DND-41 (cell line): ENCODE measurements at regions not wholly inside any gene's neighbourhood (a gene's known extent, or its start where the extent isn't known, plus 50 kb on each side); places are given as distances from the start of the nearest gene placed in this dataset.

ENCODE experiments used
- ATAC-seq: fragments of 200-7000 bp; cut with Tn5 transposase; 3 replicates; pipeline ENCODE4 v1.9.1; 2021; ENCODE audit warnings: low read depth; ENCODE audit not compliant: insufficient read depth
- DNase-seq: peaks from one replicate; pipeline ENCODE4 v3.0.0-alpha.2; 2020
- H2AFZ ChIP-seq: 2 replicates; pipeline ENCODE4 v1.6.0; 2012; ENCODE audit warnings: low read depth, low read length
- H3K27ac ChIP-seq: 2 replicates; pipeline ENCODE4 v1.5.1; 2012; ENCODE audit warnings: low read length, inconsistent platforms
- H3K27me3 ChIP-seq: fragments of 200-600 bp; sonication (generic); 2 replicates; pipeline ENCODE4 v1.6.0; 2012; ENCODE audit warnings: low read length, mild to moderate bottlenecking, inconsistent platforms; ENCODE audit not compliant: insufficient read depth, poor library complexity
- H3K36me3 ChIP-seq: 2 replicates; pipeline ENCODE4 v1.5.1; 2012; ENCODE audit warnings: low read length, inconsistent platforms; ENCODE audit not compliant: insufficient read depth
- H3K4me1 ChIP-seq: 2 replicates; pipeline ENCODE4 v1.5.1; 2012; ENCODE audit warnings: mild to moderate bottlenecking, low read length; ENCODE audit not compliant: insufficient read depth
- H3K4me2 ChIP-seq: 2 replicates; pipeline ENCODE4 v1.6.0; 2012; ENCODE audit warnings: mild to moderate bottlenecking, moderate library complexity, low read length, inconsistent platforms; ENCODE audit not compliant: insufficient read depth
- H3K4me3 ChIP-seq, 2 experiments: fragments of 200-600 bp in 1 of 2; shearing (Covaris generic) in 1 of 2; 2 replicates each; pipeline ENCODE4 v1.5.1; 2012 to 2016; ENCODE audit warnings: inconsistent platforms in 2 of 2, low read length in 2 of 2, mild to moderate bottlenecking in 2 of 2, low read depth in 1 of 2, moderate library complexity in 1 of 2
- H3K79me2 ChIP-seq: 2 replicates; pipeline ENCODE4 v1.6.0; 2012; ENCODE audit warnings: low read length, inconsistent platforms; ENCODE audit not compliant: insufficient read depth
- H3K9ac ChIP-seq: 2 replicates; pipeline ENCODE4 v1.6.0; 2012; ENCODE audit warnings: low read depth, mild to moderate bottlenecking, inconsistent platforms, low read length, moderate library complexity
- H3K9me3 ChIP-seq: 2 replicates; pipeline ENCODE4 v1.5.1; 2012; ENCODE audit warnings: low read length, moderate library complexity, mild to moderate bottlenecking, inconsistent platforms; ENCODE audit not compliant: insufficient read depth, severe bottlenecking
- H4K20me1 ChIP-seq: 2 replicates; pipeline ENCODE4 v1.6.0; 2012; ENCODE audit warnings: low read length; ENCODE audit not compliant: insufficient read depth
- EZH2 ChIP-seq: IDR thresholded peaks from 3 replicates; pipeline ENCODE4 v1.6.1; 2012; ENCODE audit warnings: borderline replicate concordance, low read depth, mild to moderate bottlenecking, moderate library complexity, low read length, inconsistent platforms; ENCODE audit not compliant: severe bottlenecking
- TF ChIP-seq, protein P1 (sequence below): IDR thresholded peaks from 2 replicates; pipeline ENCODE4 v1.5.1; 2012; ENCODE audit warnings: borderline replicate concordance, low read length, moderate library complexity, mild to moderate bottlenecking; ENCODE audit not compliant: poor library complexity, severe bottlenecking; ENCODE audit errors: extremely low read depth

DNA sequence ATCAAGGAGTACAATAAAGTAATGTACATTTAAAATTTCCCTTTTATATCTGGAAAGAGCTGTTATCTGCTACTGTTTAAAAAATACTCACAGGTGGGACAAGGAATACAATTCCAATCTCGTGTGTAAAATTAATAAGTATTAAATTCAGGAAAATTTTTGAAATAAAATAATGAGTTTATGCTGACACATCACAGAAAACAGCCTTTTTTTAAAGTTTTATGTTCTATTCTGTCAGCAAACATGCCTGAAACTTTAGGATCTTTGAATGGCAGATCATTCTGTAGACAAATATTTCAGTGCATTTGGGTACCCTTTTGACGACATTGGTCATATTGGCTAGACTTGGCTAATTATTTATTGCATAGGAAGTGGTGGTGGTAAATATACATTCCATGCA lies 254.4 kb upstream of the ETAA1 start:
- H3K9ac ChIP-seq = no peak overlapping the region
- H3K9me3 ChIP-seq = no peaks in the 10 kb centered on the region
- H3K27ac ChIP-seq = no peak overlapping the region
- no peaks in the 10 kb centered on the region for H3K4me1 ChIP-seq
- no peaks in the 10 kb centered on the region for H3K27me3 ChIP-seq
- no peaks in the 10 kb centered on the region for H3K36me3 ChIP-seq
- H2AFZ ChIP-seq = no peak overlapping the region
- no peak overlapping the region for H3K4me3 ChIP-seq
- no peaks in the 10 kb centered on the region for H3K79me2 ChIP-seq
- H3K4me2 ChIP-seq = no peak overlapping the region
- no peak for DNase-seq
- no peak for ATAC-seq
- H4K20me1 ChIP-seq = no peaks in the 10 kb centered on the region
- TF ChIP-seq, protein P1, sequence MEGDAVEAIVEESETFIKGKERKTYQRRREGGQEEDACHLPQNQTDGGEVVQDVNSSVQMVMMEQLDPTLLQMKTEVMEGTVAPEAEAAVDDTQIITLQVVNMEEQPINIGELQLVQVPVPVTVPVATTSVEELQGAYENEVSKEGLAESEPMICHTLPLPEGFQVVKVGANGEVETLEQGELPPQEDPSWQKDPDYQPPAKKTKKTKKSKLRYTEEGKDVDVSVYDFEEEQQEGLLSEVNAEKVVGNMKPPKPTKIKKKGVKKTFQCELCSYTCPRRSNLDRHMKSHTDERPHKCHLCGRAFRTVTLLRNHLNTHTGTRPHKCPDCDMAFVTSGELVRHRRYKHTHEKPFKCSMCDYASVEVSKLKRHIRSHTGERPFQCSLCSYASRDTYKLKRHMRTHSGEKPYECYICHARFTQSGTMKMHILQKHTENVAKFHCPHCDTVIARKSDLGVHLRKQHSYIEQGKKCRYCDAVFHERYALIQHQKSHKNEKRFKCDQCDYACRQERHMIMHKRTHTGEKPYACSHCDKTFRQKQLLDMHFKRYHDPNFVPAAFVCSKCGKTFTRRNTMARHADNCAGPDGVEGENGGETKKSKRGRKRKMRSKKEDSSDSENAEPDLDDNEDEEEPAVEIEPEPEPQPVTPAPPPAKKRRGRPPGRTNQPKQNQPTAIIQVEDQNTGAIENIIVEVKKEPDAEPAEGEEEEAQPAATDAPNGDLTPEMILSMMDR = no peak
- no peak for TF ChIP-seq EZH2

DNA sequence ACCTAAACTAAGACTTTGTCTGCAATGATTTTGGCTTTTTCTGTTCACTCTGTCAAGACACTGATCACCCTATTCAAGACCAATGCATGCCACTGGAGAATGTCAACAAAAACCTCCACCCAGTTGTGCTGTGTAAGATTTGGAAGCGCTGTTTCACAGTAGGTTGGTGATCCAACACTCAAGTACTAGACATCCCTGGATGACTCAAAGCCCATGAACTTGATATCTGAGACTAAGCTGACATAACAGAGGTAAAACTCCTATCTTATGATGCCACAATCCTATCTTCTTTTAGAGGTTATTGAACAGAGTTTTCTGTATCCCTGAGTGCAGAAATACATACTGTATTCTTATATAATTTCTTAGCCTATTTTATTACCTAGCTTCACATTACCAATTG lies 251.3 kb upstream of the ETAA1 start:
- Histone ChIP-seq H3K9me3 (no peaks in the 10 kb centered on the region), H3K27me3 (no peaks in the 10 kb centered on the region), H3K79me2 (no peaks in the 10 kb centered on the region), H4K20me1 (no peaks in the 10 kb centered on the region), H3K9ac (no peak overlapping the region), H3K27ac (no peak overlapping the region), H3K36me3 (no peaks in the 10 kb centered on the region), H3K4me3 (no peak overlapping the region), H3K4me2 (no peak overlapping the region), H2AFZ (no peak overlapping the region), H3K4me1 (no peaks in the 10 kb centered on the region)
- DNase-seq = no peak
- TF ChIP-seq EZH2 = no peak
- TF ChIP-seq, protein P1 = no peak
- ATAC-seq = no peak

DNA sequence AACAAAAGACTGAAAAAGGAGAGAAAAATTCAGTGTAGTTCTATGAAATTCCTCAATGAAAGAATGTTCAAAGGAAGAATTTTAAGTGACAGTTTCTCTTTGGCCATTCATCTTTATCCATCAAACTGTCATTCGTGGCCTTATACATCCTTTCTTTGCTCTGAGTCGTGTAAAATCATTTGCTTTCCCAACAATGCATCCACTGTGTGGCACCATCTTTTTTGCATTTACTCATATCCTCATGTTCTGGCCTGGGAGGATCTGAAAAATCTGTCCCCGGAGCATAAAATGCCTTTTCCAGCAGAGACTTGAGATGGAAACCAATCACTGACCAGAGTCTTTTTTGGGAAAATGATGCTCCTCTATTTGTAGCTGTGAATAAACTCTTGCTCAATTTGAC lies 240.3 kb upstream of the ETAA1 start:
- Histone ChIP-seq H3K4me2 (no peak overlapping the region), H3K9me3 (no peaks in the 10 kb centered on the region), H3K9ac (no peak overlapping the region), H3K4me3 (no peak overlapping the region), H3K4me1 (no peaks in the 10 kb centered on the region), H3K36me3 (no peaks in the 10 kb centered on the region), H3K79me2 (no peaks in the 10 kb centered on the region), H3K27me3 (no peaks in the 10 kb centered on the region), H4K20me1 (no peaks in the 10 kb centered on the region), H2AFZ (no peak overlapping the region), H3K27ac (no peak overlapping the region)
- no peak for TF ChIP-seq EZH2
- TF ChIP-seq, protein P1 = no peak
- DNase-seq (no peak), ATAC-seq (no peak)

DNA sequence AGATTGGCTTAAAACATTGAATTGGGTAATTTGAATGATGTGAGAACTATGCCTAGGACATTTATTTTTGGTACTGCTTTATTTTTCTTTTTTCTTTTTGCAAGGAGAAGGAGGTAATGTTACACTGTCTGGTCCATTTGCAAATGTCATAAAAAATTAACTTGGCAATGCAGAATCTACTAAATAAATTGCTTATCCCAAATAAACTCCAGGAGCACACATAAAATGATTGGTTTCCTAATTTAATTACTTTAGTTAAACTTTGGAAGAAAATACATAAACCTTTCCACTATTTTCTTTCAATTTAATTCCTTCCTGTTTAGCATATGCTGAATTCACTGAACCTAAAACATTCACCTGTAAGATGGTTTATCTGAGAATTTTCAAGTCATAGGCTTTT lies 238.4 kb upstream of the ETAA1 start:
- no peak overlapping the region for H3K4me3 ChIP-seq
- H3K4me2 ChIP-seq = no peak overlapping the region
- no peak for ATAC-seq
- no peaks in the 10 kb centered on the region for H3K9me3 ChIP-seq
- DNase-seq = no peak
- no peaks in the 10 kb centered on the region for H3K79me2 ChIP-seq
- TF ChIP-seq EZH2 = no peak
- TF ChIP-seq, protein P1 = no peak
- no peak overlapping the region for H2AFZ ChIP-seq
- no peak overlapping the region for H3K9ac ChIP-seq
- no peak overlapping the region for H3K27ac ChIP-seq
- H3K36me3 ChIP-seq = no peaks in the 10 kb centered on the region
- H3K27me3 ChIP-seq = no peaks in the 10 kb centered on the region
- H3K4me1 ChIP-seq = no peaks in the 10 kb centered on the region
- H4K20me1 ChIP-seq = no peaks in the 10 kb centered on the region
